ENCODE measurements at regions not wholly inside any gene's neighbourhood (a gene's known extent, or its start where the extent isn't known, plus 50 kb on each side); places are given as distances from the start of the nearest gene placed in this dataset.

DNA sequence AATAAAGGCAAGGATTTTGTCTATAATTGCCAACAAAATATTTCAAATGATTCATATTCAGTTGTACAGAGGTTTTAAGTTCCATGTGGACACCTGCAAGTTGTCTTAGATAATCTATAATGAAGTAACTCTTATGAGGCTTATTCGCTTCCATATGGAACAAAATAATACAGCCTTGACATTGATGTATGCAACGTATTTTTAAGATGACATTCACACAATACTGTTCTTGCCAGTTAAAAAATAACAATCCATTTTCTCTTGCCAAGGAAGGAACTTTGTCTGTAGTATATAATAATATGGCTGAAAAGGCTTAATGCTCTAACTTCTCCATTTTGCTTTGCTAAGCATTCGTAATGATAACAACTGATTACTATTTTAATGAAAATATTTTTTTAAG lies 269.3 kb upstream of the FKBP1C start:
- TF ChIP-seq, protein P1, sequence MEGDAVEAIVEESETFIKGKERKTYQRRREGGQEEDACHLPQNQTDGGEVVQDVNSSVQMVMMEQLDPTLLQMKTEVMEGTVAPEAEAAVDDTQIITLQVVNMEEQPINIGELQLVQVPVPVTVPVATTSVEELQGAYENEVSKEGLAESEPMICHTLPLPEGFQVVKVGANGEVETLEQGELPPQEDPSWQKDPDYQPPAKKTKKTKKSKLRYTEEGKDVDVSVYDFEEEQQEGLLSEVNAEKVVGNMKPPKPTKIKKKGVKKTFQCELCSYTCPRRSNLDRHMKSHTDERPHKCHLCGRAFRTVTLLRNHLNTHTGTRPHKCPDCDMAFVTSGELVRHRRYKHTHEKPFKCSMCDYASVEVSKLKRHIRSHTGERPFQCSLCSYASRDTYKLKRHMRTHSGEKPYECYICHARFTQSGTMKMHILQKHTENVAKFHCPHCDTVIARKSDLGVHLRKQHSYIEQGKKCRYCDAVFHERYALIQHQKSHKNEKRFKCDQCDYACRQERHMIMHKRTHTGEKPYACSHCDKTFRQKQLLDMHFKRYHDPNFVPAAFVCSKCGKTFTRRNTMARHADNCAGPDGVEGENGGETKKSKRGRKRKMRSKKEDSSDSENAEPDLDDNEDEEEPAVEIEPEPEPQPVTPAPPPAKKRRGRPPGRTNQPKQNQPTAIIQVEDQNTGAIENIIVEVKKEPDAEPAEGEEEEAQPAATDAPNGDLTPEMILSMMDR (IDR thresholded peaks at IDR 0.05), result no peak
- no peak for TF ChIP-seq POLR2A (IDR thresholded peaks at IDR 0.05)

All from body of pancreas (tissue), 4 donors.